H9 (cell line): ENCODE measurements at regions not wholly inside any gene's neighbourhood (a gene's known extent, or its start where the extent isn't known, plus 50 kb on each side); places are given as distances from the start of the nearest gene placed in this dataset.

ENCODE experiments used
- DNase-seq: peaks from one replicate; pipeline ENCODE4 v3.0.0-alpha.2; 2017
- H2AFZ ChIP-seq: one replicate; pipeline ENCODE4 v1.6.1; 2013; ENCODE audit warnings: mild to moderate bottlenecking, low read length, control low read depth, moderate library complexity
- H2AK5ac ChIP-seq: 2 replicates; pipeline ENCODE4 v1.6.1; 2013; ENCODE audit warnings: low read length, control low read depth, mixed read lengths; ENCODE audit not compliant: insufficient read length
- H2BK120ac ChIP-seq: one replicate; pipeline ENCODE4 v1.6.1; 2013; ENCODE audit warnings: low read depth, mild to moderate bottlenecking, low read length, control low read depth, inconsistent platforms; ENCODE audit not compliant: poor library complexity, severe bottlenecking
- H2BK12ac ChIP-seq: 2 replicates; pipeline ENCODE4 v1.6.1; 2013; ENCODE audit warnings: low read length, control low read depth, mixed read lengths, low read depth; ENCODE audit not compliant: insufficient read length
- H2BK15ac ChIP-seq: 2 replicates; pipeline ENCODE4 v1.6.1; 2013; ENCODE audit warnings: low read depth, low read length, control low read depth
- H2BK20ac ChIP-seq: one replicate; pipeline ENCODE4 v1.6.1; 2013; ENCODE audit warnings: low read depth, mild to moderate bottlenecking, low read length, control low read depth, inconsistent platforms; ENCODE audit not compliant: poor library complexity, severe bottlenecking
- H2BK5ac ChIP-seq: 2 replicates; pipeline ENCODE4 v1.6.1; 2013; ENCODE audit warnings: low read length, control low read depth, mixed read lengths; ENCODE audit not compliant: insufficient read length
- H3K14ac ChIP-seq: 2 replicates; pipeline ENCODE4 v1.6.1; 2013; ENCODE audit warnings: low read length, control low read depth; ENCODE audit not compliant: insufficient read depth
- H3K18ac ChIP-seq: 2 replicates; pipeline ENCODE4 v1.6.1; 2013; ENCODE audit warnings: low read depth, mild to moderate bottlenecking, mixed read lengths, low read length, control low read depth; ENCODE audit not compliant: insufficient read length
- H3K23ac ChIP-seq: 2 replicates; pipeline ENCODE4 v1.6.1; 2013; ENCODE audit warnings: low read length, control low read depth, mixed read lengths, low read depth; ENCODE audit not compliant: insufficient read length
- H3K23me2 ChIP-seq: 2 replicates; pipeline ENCODE4 v1.6.1; 2013; ENCODE audit warnings: low read depth, mild to moderate bottlenecking, mixed read lengths, low read length, control low read depth; ENCODE audit not compliant: insufficient read length, poor library complexity, severe bottlenecking
- H3K27ac ChIP-seq: 2 replicates; pipeline ENCODE4 v1.5.1; 2013; ENCODE audit warnings: low read length, control low read depth, mixed read lengths, low read depth; ENCODE audit not compliant: insufficient read length
- H3K27me3 ChIP-seq: 2 replicates; pipeline ENCODE4 v1.6.1; 2013; ENCODE audit warnings: low read length, control low read depth, inconsistent platforms; ENCODE audit not compliant: insufficient read depth
- H3K4ac ChIP-seq: 2 replicates; pipeline ENCODE4 v1.6.1; 2013; ENCODE audit warnings: low read depth, mild to moderate bottlenecking, control low read depth, inconsistent platforms, low read length, moderate library complexity
- H3K4me1 ChIP-seq: 2 replicates; pipeline ENCODE4 v1.6.1; 2013; ENCODE audit warnings: low read length, control low read depth, inconsistent platforms; ENCODE audit not compliant: insufficient read depth
- H3K4me2 ChIP-seq: 2 replicates; pipeline ENCODE4 v1.6.1; 2013; ENCODE audit warnings: low read length, control low read depth, mixed read lengths; ENCODE audit not compliant: insufficient read length, insufficient read depth
- H3K56ac ChIP-seq: 2 replicates; pipeline ENCODE4 v1.6.1; 2013; ENCODE audit warnings: low read depth, mild to moderate bottlenecking, mixed read lengths, low read length, control low read depth; ENCODE audit not compliant: insufficient read length
- H3K79me1 ChIP-seq: 2 replicates; pipeline ENCODE4 v1.6.1; 2013; ENCODE audit warnings: low read depth, mild to moderate bottlenecking, moderate library complexity, low read length, control low read depth, inconsistent platforms; ENCODE audit not compliant: insufficient read depth, poor library complexity, severe bottlenecking
- H3K79me2 ChIP-seq: 2 replicates; pipeline ENCODE4 v1.6.1; 2013; ENCODE audit warnings: low read length, control low read depth, inconsistent platforms; ENCODE audit not compliant: insufficient read depth
- H3K9ac ChIP-seq: 2 replicates; pipeline ENCODE4 v1.6.1; 2013; ENCODE audit warnings: low read length, control low read depth, mixed read lengths; ENCODE audit not compliant: insufficient read length; ENCODE audit errors: extremely low read depth
- H3K9me3 ChIP-seq: one replicate; pipeline ENCODE4 v1.6.1; 2013; ENCODE audit warnings: low read depth, low read length, inconsistent platforms; ENCODE audit not compliant: control insufficient read depth
- H3T11ph ChIP-seq: one replicate; pipeline ENCODE4 v1.6.1; 2013; ENCODE audit warnings: mild to moderate bottlenecking, low read length, control low read depth, inconsistent platforms
- H4K20me1 ChIP-seq: one replicate; pipeline ENCODE4 v1.6.1; 2013; ENCODE audit not compliant: control insufficient read depth, insufficient read length, insufficient read depth
- H4K5ac ChIP-seq: 2 replicates; pipeline ENCODE4 v1.6.1; 2013; ENCODE audit warnings: low read depth, mild to moderate bottlenecking, mixed read lengths, low read length, control low read depth; ENCODE audit not compliant: insufficient read length
- H4K8ac ChIP-seq: replicated peaks from 2 replicates; pipeline ENCODE4 v1.6.1; 2013; ENCODE audit warnings: low read length, control low read depth, mixed read lengths, low read depth; ENCODE audit not compliant: insufficient read length
- H4K91ac ChIP-seq: 2 replicates; pipeline ENCODE4 v1.6.1; 2013; ENCODE audit warnings: low read depth, mild to moderate bottlenecking, moderate library complexity, mixed read lengths, low read length, control low read depth; ENCODE audit not compliant: insufficient read length
- H3K27ac Mint-ChIP-seq, 3 experiments: 2 replicates in 2 of 3; 3 replicates in 1 of 3; pipeline ENCODE4 v1.8.0; 2020 to 2021; ENCODE audit warnings: mixed read lengths in 3 of 3, mild to moderate bottlenecking in 1 of 3, moderate library complexity in 1 of 3
- H3K27me3 Mint-ChIP-seq: 2 replicates; pipeline ENCODE4 v1.8.0; 2021; ENCODE audit warnings: low read depth, mild to moderate bottlenecking, moderate library complexity, mixed read lengths
- H3K36me3 Mint-ChIP-seq, 3 experiments: 2 replicates in 2 of 3; 3 replicates in 1 of 3; pipeline ENCODE4 v1.8.0; 2020 to 2021; ENCODE audit warnings: low read depth in 3 of 3, mixed read lengths in 3 of 3; ENCODE audit not compliant: insufficient read depth in 1 of 3
- H3K4me1 Mint-ChIP-seq, 2 experiments: 2 replicates each; pipeline ENCODE4 v1.8.0; 2020; ENCODE audit warnings: mixed read lengths in 2 of 2
- H3K4me3 Mint-ChIP-seq, 2 experiments: 2 replicates in 1 of 2; 3 replicates in 1 of 2; pipeline ENCODE4 v1.8.0; 2020 to 2021; ENCODE audit warnings: mild to moderate bottlenecking in 2 of 2, mixed read lengths in 2 of 2, moderate library complexity in 1 of 2
- H3K9me3 Mint-ChIP-seq, 2 experiments: 2 replicates in 1 of 2; 3 replicates in 1 of 2; pipeline ENCODE4 v1.8.0; 2020; ENCODE audit warnings: mild to moderate bottlenecking in 2 of 2, mixed read lengths in 2 of 2, moderate library complexity in 1 of 2
- CTCF ChIP-seq: fragments of 200-600 bp; sonication (generic); conservative IDR thresholded peaks from 3 replicates; pipeline ENCODE4 v1.8.0; 2021; ENCODE audit warnings: antibody characterized with exemption, mild to moderate bottlenecking
- WGBS: extraction: QIAGEN DNeasy Blood & Tissue Kit; methylation state at CpG from one replicate; pipeline ENCODE4 v1.1.7; 2013; ENCODE audit warnings: missing lambda C conversion rate, low lambda C conversion rate, mixed read lengths; ENCODE audit not compliant: insufficient read length; ENCODE audit errors: extremely low coverage; 5-methylcytosine and 5-hydroxymethylcytosine counted together

GRCh38 chr7:67553378-67553777 lies 556.7 kb downstream of the TYW1 start:
- Histone ChIP-seq H3K23ac (no peak overlapping the region), H4K91ac (no peak overlapping the region), H3K4me1 (no peaks in the 10 kb centered on the region), H3K4me2 (no peak overlapping the region), H3K79me1 (no peaks in the 10 kb centered on the region), H3K14ac (no peak overlapping the region), H3T11ph (no peak overlapping the region), H3K9ac (no peak overlapping the region), H2BK20ac (no peak overlapping the region), H2AK5ac (no peak overlapping the region), H2BK15ac (no peak overlapping the region), H3K56ac (no peak overlapping the region), H2BK5ac (no peak overlapping the region), H2AFZ (no peak overlapping the region), H4K8ac (no peak overlapping the region), H4K20me1 (no peaks in the 10 kb centered on the region), H3K27ac (no peak overlapping the region), H3K9me3 (no peaks in the 10 kb centered on the region), H3K18ac (no peak overlapping the region), H3K27me3 (no peaks in the 10 kb centered on the region), H2BK12ac (no peak overlapping the region), H2BK120ac (no peak overlapping the region), H3K79me2 (no peaks in the 10 kb centered on the region), H3K4ac (no peak overlapping the region), H4K5ac (no peak overlapping the region), H3K23me2 (no peaks in the 10 kb centered on the region)
- no CpG with 5 or more reads among the region's 5 CpGs for WGBS
- no peak for TF ChIP-seq CTCF
- Mint-ChIP-seq H3K9me3 (no peaks in the 10 kb centered on the region; a peak in 2 of 5 replicates), H3K27ac (no peak overlapping the region; a peak in 1 of 7 replicates), H3K36me3 (peaks cover 0 to 4% (median 0%) of the 10 kb centered on the region in 3 experiments; a peak in 2 of 7 replicates), H3K4me1 (no peaks in the 10 kb centered on the region), H3K4me3 (no peak overlapping the region), H3K27me3 (peaks cover 18% of the 10 kb centered on the region)
- DNase-seq: no peak
